Karpas-422 (cell line): ENCODE measurements at regions not wholly inside any gene's neighbourhood (a gene's known extent, or its start where the extent isn't known, plus 50 kb on each side); places are given as distances from the start of the nearest gene placed in this dataset.
A peak's percentile ranks its signal among the peaks of the same experiment; 100 is the strongest.

Experiments
- DNase-seq: peaks from one replicate; pipeline ENCODE4 v3.0.0-alpha.2; 2015
- H2AFZ ChIP-seq: fragments of 200-600 bp; sonication (generic); 2 replicates; pipeline ENCODE4 v1.6.1; 2014; ENCODE audit warnings: antibody characterized with exemption, low read length, mixed read lengths
- H3K27ac ChIP-seq: fragments of 200-600 bp; sonication (generic); 2 replicates; pipeline ENCODE4 v1.5.1; 2014; ENCODE audit warnings: mild to moderate bottlenecking, low read length, moderate library complexity
- H3K27me3 ChIP-seq: fragments of 200-600 bp; sonication (generic); 2 replicates; pipeline ENCODE4 v1.6.1; 2014; ENCODE audit warnings: low read length, mixed read lengths
- H3K36me3 ChIP-seq: fragments of 200-600 bp; sonication (generic); 2 replicates; pipeline ENCODE4 v1.6.1; 2014; ENCODE audit warnings: low read length, mixed read lengths; ENCODE audit not compliant: insufficient read depth
- H3K4me1 ChIP-seq: fragments of 200-600 bp; sonication (generic); 2 replicates; pipeline ENCODE4 v1.6.1; 2014; ENCODE audit warnings: mild to moderate bottlenecking, low read length, mixed read lengths
- H3K4me2 ChIP-seq: fragments of 200-600 bp; sonication (generic); 2 replicates; pipeline ENCODE4 v1.6.1; 2014; ENCODE audit warnings: low read length, low read depth, mild to moderate bottlenecking; ENCODE audit not compliant: poor library complexity, severe bottlenecking
- H3K4me3 ChIP-seq: fragments of 200-600 bp; sonication (generic); 2 replicates; pipeline ENCODE4 v1.5.1; 2014; ENCODE audit warnings: mild to moderate bottlenecking, antibody characterized with exemption, low read length, mixed read lengths
- H3K79me2 ChIP-seq: fragments of 200-600 bp; sonication (generic); 2 replicates; pipeline ENCODE4 v1.6.1; 2014; ENCODE audit warnings: mild to moderate bottlenecking, low read length, mixed read lengths
- H3K9ac ChIP-seq: fragments of 200-600 bp; sonication (generic); 2 replicates; pipeline ENCODE4 v1.6.0; 2014; ENCODE audit warnings: low read length
- H3K9me2 ChIP-seq: fragments of 200-600 bp; sonication (generic), shearing (Covaris generic); replicated peaks from 2 replicates; pipeline ENCODE4 v1.6.0; 2014; ENCODE audit warnings: mild to moderate bottlenecking, low read length, moderate library complexity; ENCODE audit not compliant: insufficient read depth
- H3K9me3 ChIP-seq: fragments of 300-700, 200-600 bp; sonication (generic); 2 replicates; pipeline ENCODE4 v1.6.1; 2014; ENCODE audit warnings: low read length, mixed read lengths
- H4K20me1 ChIP-seq: fragments of 200-600 bp; sonication (generic); 2 replicates; pipeline ENCODE4 v1.6.1; 2014; ENCODE audit warnings: mild to moderate bottlenecking, antibody characterized with exemption, low read length, low read depth; ENCODE audit not compliant: insufficient read depth

DNA sequence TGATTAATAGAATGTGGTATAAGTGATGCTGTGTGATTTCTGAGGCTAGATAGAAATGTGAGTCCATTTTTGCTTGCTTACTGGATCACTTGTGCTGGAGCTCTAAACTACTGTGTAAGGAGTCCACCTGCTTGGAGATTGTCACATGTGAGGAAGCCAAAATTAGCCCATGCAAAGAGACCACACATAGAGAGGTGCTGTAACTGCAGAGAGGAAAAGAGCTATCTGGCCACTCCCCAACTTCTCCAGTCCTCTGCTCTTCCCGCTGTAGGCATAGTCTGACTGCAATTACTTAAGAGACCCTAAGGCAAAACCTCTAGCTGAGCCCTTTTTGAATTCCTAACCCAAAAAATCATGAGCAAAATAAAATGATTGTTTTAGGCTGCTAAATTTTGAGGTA is 120.6 kb upstream of the FBXO11 start:
- Histone ChIP-seq H3K27ac (no peak overlapping the region), H3K79me2 (no peaks in the 10 kb centered on the region), H3K36me3 (no peaks in the 10 kb centered on the region), H3K4me3 (no peak overlapping the region), H2AFZ (no peak overlapping the region), H3K9me3 (no peaks in the 10 kb centered on the region), H4K20me1 (no peaks in the 10 kb centered on the region), H3K27me3 (no peaks in the 10 kb centered on the region), H3K9ac (no peak overlapping the region), H3K4me1 (peaks cover 10% of the 10 kb centered on the region), H3K4me2 (peak overlapping the region; percentile 18), H3K9me2 (no peaks in the 10 kb centered on the region)
- no peak for DNase-seq

DNA sequence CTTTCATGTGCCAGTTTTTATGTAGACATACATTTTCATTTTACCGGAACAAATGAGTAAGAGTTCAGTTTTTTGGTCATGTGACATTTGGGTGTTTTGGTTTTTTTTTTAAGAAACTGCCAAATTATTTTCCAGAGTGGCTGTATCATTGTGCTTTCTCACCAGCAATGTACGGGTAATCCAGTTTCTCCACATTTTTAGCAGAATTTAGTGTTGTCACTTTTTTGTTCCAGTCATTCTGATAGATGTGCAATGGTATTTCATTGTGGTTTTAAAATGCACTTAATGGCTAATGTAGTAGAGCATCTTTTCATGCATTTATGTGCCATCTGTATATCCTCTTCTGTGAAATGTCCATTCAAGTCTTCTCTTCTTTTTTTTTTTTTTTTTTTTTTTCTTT is 126.5 kb upstream of the FBXO11 start:
- Histone ChIP-seq H3K4me1 (peaks cover 13% of the 10 kb centered on the region), H3K27me3 (no peaks in the 10 kb centered on the region), H3K27ac (no peak overlapping the region), H3K4me3 (no peak overlapping the region), H3K4me2 (no peak overlapping the region), H3K36me3 (no peaks in the 10 kb centered on the region), H3K9me2 (no peaks in the 10 kb centered on the region), H3K9ac (no peak overlapping the region), H3K9me3 (no peaks in the 10 kb centered on the region), H4K20me1 (no peaks in the 10 kb centered on the region), H2AFZ (no peak overlapping the region), H3K79me2 (no peaks in the 10 kb centered on the region)
- DNase-seq, result no peak

- no peaks in the 10 kb centered on the region for H3K27me3 ChIP-seq
- H3K9ac ChIP-seq, result no peak overlapping the region
- H3K4me2 ChIP-seq, result peak overlapping the region; percentile 42
- H3K27ac ChIP-seq, result no peak overlapping the region
- no peaks in the 10 kb centered on the region for H3K9me2 ChIP-seq
- H2AFZ ChIP-seq, result no peak overlapping the region
- peak; percentile 64 for DNase-seq
- no peaks in the 10 kb centered on the region for H4K20me1 ChIP-seq
- peaks cover 13% of the 10 kb centered on the region for H3K4me1 ChIP-seq
- H3K79me2 ChIP-seq, result no peaks in the 10 kb centered on the region
- no peaks in the 10 kb centered on the region for H3K9me3 ChIP-seq
- no peak overlapping the region for H3K4me3 ChIP-seq
- no peaks in the 10 kb centered on the region for H3K36me3 ChIP-seq
Observed at GRCh38 chr2:48034295-48034694, 128.0 kb upstream of the FBXO11 start.

DNA sequence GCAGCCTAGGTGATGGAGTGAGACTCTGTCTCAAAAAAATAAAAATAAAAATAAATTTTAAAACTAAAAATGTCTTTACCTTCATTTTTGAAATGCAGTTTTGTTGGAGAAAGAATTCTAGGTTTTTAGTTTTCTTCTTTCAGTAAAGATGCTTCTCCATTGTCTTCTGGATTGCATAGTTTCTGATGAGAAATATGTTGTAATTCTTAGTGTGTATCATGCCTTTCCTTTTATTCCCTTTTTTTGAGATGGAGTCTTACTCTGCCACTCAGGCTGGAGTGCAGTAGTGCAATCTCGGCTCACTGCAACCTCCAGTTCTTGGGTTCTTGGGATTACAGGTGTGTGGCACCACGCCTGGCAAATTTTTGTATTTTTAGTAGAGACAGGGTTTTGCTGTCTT is 130.0 kb upstream of the FBXO11 start:
- Histone ChIP-seq H3K4me1 (peaks cover 13% of the 10 kb centered on the region), H3K36me3 (no peaks in the 10 kb centered on the region), H2AFZ (no peak overlapping the region), H3K4me2 (no peak overlapping the region), H3K27ac (no peak overlapping the region), H3K27me3 (no peaks in the 10 kb centered on the region), H3K9me3 (no peaks in the 10 kb centered on the region), H3K9me2 (no peaks in the 10 kb centered on the region), H3K9ac (no peak overlapping the region), H3K4me3 (no peak overlapping the region), H3K79me2 (no peaks in the 10 kb centered on the region), H4K20me1 (no peaks in the 10 kb centered on the region)
- DNase-seq, result no peak

DNA sequence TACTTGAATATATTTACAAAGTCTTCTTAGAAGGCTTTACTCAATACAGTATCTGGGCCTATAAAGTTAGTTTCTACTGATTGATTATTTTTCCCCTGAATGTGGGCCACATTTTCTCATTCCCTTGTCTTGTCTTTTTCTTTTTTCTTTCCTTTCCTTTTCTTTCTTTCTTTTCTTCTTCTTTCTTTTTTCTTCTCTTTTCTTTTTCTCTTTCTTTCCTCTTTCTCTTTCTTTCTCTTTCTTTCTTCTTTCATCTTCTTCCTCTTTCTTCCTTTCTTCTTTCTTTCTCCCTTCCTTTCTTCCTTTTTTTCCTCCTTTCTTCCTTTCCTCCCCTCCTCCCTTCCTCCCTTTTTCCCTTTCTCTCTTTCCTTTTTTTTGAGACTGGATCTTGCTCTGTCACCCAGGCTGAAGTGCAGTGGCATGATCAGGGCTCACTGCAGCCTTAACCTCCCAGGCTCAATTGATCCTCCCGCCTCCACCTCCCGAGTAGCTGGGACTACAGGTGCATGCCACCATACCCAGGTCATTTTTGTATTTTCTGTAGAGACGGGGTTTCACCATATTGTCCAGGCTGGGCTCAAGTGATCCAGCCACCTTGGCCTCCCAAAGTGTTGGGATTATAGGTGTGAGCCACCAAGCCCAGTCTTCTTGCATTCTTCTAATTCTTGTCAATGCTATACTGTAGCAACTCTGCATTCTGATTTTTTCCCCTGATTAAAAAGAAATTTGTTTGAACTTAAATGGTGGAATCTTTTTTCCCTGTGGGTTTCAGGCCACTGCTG is 133.1 kb upstream of the FBXO11 start:
- Histone ChIP-seq H3K9ac (no peak overlapping the region), H3K36me3 (no peaks in the 10 kb centered on the region), H3K9me2 (no peaks in the 10 kb centered on the region), H3K4me1 (peaks cover 6% of the 10 kb centered on the region), H3K27me3 (no peaks in the 10 kb centered on the region), H2AFZ (no peak overlapping the region), H3K27ac (no peak overlapping the region), H3K4me2 (no peak overlapping the region), H3K4me3 (no peak overlapping the region), H3K79me2 (no peaks in the 10 kb centered on the region), H4K20me1 (no peaks in the 10 kb centered on the region), H3K9me3 (no peaks in the 10 kb centered on the region)
- DNase-seq, result no peak

GRCh38 chr2:48043131-48043700 is 136.9 kb upstream of the FBXO11 start:
- no peak overlapping the region for H3K9ac ChIP-seq
- H3K27ac ChIP-seq, result no peak overlapping the region
- H3K9me3 ChIP-seq, result no peaks in the 10 kb centered on the region
- DNase-seq, result no peak
- no peaks in the 10 kb centered on the region for H3K9me2 ChIP-seq
- H4K20me1 ChIP-seq, result no peaks in the 10 kb centered on the region
- H2AFZ ChIP-seq, result no peak overlapping the region
- H3K4me1 ChIP-seq, result peaks cover 14% of the 10 kb centered on the region
- H3K4me3 ChIP-seq, result no peak overlapping the region
- no peaks in the 10 kb centered on the region for H3K79me2 ChIP-seq
- H3K27me3 ChIP-seq, result no peaks in the 10 kb centered on the region
- H3K36me3 ChIP-seq, result no peaks in the 10 kb centered on the region
- H3K4me2 ChIP-seq, result no peak overlapping the region

DNA sequence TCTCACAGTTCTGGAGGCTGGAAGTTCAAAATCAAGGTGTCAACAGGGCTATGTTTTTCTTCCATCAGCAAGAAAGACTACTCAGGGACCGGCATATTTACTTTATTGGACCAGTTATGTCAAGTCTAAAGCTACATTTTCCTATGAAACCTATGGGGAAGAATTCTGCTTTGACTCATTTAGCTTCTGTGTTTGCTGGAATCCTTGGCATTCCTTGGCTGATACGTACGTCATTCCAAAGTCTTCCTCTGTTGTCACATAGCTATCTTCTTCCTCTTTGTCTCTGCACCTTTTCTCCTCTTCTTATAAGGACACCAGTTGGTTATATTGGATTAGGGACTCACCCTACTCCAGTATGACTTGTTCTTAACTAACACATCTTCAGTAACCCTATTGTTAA is 137.4 kb upstream of the FBXO11 start:
- Histone ChIP-seq H3K9me3 (no peaks in the 10 kb centered on the region), H4K20me1 (no peaks in the 10 kb centered on the region), H3K27ac (no peak overlapping the region), H3K9ac (no peak overlapping the region), H2AFZ (no peak overlapping the region), H3K79me2 (no peaks in the 10 kb centered on the region), H3K4me1 (peaks cover 14% of the 10 kb centered on the region), H3K36me3 (no peaks in the 10 kb centered on the region), H3K4me3 (no peak overlapping the region), H3K27me3 (no peaks in the 10 kb centered on the region), H3K4me2 (no peak overlapping the region), H3K9me2 (no peaks in the 10 kb centered on the region)
- no peak for DNase-seq

DNA sequence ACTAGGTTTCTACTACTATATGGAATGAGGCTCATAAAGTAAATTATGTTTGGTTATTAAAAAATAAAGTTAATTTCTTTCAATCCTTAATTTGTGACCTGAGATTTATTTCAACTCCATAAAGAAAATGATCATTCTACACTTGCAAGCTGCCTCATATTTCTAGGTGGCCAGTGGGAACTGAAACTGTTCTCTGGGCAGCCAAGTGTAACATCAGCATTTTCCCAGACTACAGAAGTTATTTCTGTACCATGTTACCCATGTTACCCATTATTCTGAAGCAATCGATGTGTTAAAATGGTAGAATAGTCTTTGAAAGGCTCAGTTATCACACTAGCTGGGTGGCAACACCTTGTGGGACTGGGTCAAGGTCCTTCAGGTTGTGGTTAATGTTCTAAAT is 139.3 kb upstream of the FBXO11 start:
- no peak for DNase-seq
- Histone ChIP-seq H3K9me3 (no peaks in the 10 kb centered on the region), H3K36me3 (no peaks in the 10 kb centered on the region), H3K27me3 (no peaks in the 10 kb centered on the region), H3K4me2 (peak overlapping the region; percentile 4), H3K9ac (no peak overlapping the region), H4K20me1 (no peaks in the 10 kb centered on the region), H3K4me3 (no peak overlapping the region), H3K27ac (no peak overlapping the region), H3K4me1 (peaks cover 14% of the 10 kb centered on the region), H2AFZ (no peak overlapping the region), H3K9me2 (no peaks in the 10 kb centered on the region), H3K79me2 (no peaks in the 10 kb centered on the region)
